Loucy (cell line): ENCODE measurements at regions not wholly inside any gene's neighbourhood (a gene's known extent, or its start where the extent isn't known, plus 50 kb on each side); places are given as distances from the start of the nearest gene placed in this dataset.

Source experiments
- EZH2phosphoT487 ChIP-seq: fragments of 200-600 bp; IDR thresholded peaks from 2 replicates; pipeline ENCODE4 v1.6.1; 2018; ENCODE audit warnings: antibody characterized with exemption, mild to moderate bottlenecking, moderate library complexity, borderline replicate concordance
- TF ChIP-seq, protein P1 (sequence below): fragments of 200-600 bp; sonication (generic); conservative IDR thresholded peaks from 2 replicates; pipeline ENCODE4 v1.5.1; 2014; ENCODE audit warnings: mild to moderate bottlenecking, antibody characterized with exemption, low read length

DNA sequence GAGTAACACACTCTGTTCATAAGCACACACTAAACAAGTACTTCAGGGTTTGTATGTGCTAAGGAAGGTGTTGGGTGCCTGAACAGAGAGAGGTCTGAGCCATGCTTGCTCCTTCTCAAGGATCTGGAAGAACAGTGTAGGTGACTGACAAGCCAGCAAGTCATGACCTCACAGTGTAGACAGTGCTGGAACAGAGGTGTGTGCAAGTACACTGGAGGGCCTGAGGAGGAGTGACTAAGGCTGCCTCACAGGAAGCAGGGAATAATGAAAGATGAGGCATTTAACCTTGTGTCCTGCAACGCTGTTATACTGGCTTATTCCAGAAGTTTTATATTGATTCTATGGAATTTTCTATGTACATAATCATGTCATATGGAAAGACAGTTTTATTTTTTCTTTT is 83.9 kb downstream of the TMEM174 start:
- TF ChIP-seq, protein P1, sequence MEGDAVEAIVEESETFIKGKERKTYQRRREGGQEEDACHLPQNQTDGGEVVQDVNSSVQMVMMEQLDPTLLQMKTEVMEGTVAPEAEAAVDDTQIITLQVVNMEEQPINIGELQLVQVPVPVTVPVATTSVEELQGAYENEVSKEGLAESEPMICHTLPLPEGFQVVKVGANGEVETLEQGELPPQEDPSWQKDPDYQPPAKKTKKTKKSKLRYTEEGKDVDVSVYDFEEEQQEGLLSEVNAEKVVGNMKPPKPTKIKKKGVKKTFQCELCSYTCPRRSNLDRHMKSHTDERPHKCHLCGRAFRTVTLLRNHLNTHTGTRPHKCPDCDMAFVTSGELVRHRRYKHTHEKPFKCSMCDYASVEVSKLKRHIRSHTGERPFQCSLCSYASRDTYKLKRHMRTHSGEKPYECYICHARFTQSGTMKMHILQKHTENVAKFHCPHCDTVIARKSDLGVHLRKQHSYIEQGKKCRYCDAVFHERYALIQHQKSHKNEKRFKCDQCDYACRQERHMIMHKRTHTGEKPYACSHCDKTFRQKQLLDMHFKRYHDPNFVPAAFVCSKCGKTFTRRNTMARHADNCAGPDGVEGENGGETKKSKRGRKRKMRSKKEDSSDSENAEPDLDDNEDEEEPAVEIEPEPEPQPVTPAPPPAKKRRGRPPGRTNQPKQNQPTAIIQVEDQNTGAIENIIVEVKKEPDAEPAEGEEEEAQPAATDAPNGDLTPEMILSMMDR, result no peak
- no peak for TF ChIP-seq EZH2phosphoT487
